ENCODE measurements at regions not wholly inside any gene's neighbourhood (a gene's known extent, or its start where the extent isn't known, plus 50 kb on each side); places are given as distances from the start of the nearest gene placed in this dataset.

- no peak for DNase-seq
- H3K27ac ChIP-seq = peak overlapping the region; percentile 69 to 78
- intact Hi-C loops (cut with DNase I; ENCODE audit: low total_unique reads) = no loop called here
- H3K27me3 ChIP-seq = no peaks in the 10 kb centered on the region
- H3K4me1 ChIP-seq = peaks cover 0 to 59% (median 39%) of the 10 kb centered on the region in 4 donors
- no peak for TF ChIP-seq CTCF (IDR thresholded peaks at IDR 0.05)
- H3K4me3 ChIP-seq = no peak overlapping the region
- no peaks in the 10 kb centered on the region for H3K36me3 ChIP-seq
- H3K9me3 ChIP-seq = peaks cover 0 to 23% (median 15%) of the 10 kb centered on the region in 3 donors
These were observed 75.4 kb upstream of the HABP2 start for GRCh38 chr10:113477451-113477850.

- DNase-seq = no peak
- TF ChIP-seq CTCF (IDR thresholded peaks at IDR 0.05) = no peak
- Histone ChIP-seq H3K27ac (no peak overlapping the region), H3K4me1 (peaks cover 0 to 39% (median 30%) of the 10 kb centered on the region in 4 donors), H3K4me3 (no peak overlapping the region), H3K27me3 (no peaks in the 10 kb centered on the region), H3K9me3 (peaks cover 0 to 27% (median 15%) of the 10 kb centered on the region in 3 donors), H3K36me3 (peaks cover 0 to 2% (median 0%) of the 10 kb centered on the region in 3 donors)
- intact Hi-C loops (cut with DNase I; ENCODE audit: low total_unique reads) = no loop called here
These were observed 73.3 kb upstream of the HABP2 start for GRCh38 chr10:113479346-113480080.

GRCh38 chr10:113480081-113480360, 72.8 kb upstream of the HABP2 start:
- H3K27ac ChIP-seq = no peak overlapping the region
- H3K4me3 ChIP-seq = no peak overlapping the region
- no peak for DNase-seq
- H3K9me3 ChIP-seq = peaks cover 0 to 27% (median 15%) of the 10 kb centered on the region in 3 donors
- peaks cover 0 to 34% (median 25%) of the 10 kb centered on the region in 4 donors for H3K4me1 ChIP-seq
- TF ChIP-seq CTCF (IDR thresholded peaks at IDR 0.05) = no peak
- H3K36me3 ChIP-seq = peaks cover 0 to 7% (median 0%) of the 10 kb centered on the region in 3 donors
- no peaks in the 10 kb centered on the region for H3K27me3 ChIP-seq
- intact Hi-C loops (cut with DNase I; ENCODE audit: low total_unique reads) = no loop called here

GRCh38 chr10:113480851-113481502, 71.9 kb upstream of the HABP2 start:
- H3K36me3 ChIP-seq = peaks cover 0 to 8% (median 0%) of the 10 kb centered on the region in 3 donors
- no peak for TF ChIP-seq CTCF (IDR thresholded peaks at IDR 0.05)
- H3K9me3 ChIP-seq = peaks cover 0 to 27% (median 15%) of the 10 kb centered on the region in 3 donors
- DNase-seq = no peak
- H3K27ac ChIP-seq = no peak overlapping the region
- intact Hi-C loops (cut with DNase I; ENCODE audit: low total_unique reads) = no loop called here
- H3K4me1 ChIP-seq = peaks cover 0 to 25% (median 18%) of the 10 kb centered on the region in 4 donors
- no peaks in the 10 kb centered on the region for H3K27me3 ChIP-seq
- H3K4me3 ChIP-seq = no peak overlapping the region

- intact Hi-C loops (cut with DNase I; ENCODE audit: low total_unique reads) = no loop called here
- no peak for DNase-seq
- TF ChIP-seq CTCF (IDR thresholded peaks at IDR 0.05) = no peak
- Histone ChIP-seq H3K9me3 (peaks cover 0 to 21% (median 10%) of the 10 kb centered on the region in 3 donors), H3K4me3 (no peak overlapping the region), H3K36me3 (peaks cover 0 to 13% (median 0%) of the 10 kb centered on the region in 3 donors), H3K27me3 (no peaks in the 10 kb centered on the region), H3K27ac (no peak overlapping the region), H3K4me1 (peaks cover 0 to 7% (median 2%) of the 10 kb centered on the region in 4 donors)
These were observed 68.4 kb upstream of the HABP2 start for GRCh38 chr10:113484487-113484886.

Measured in tibial artery (tissue), 4 donors.